Hepatic stellate cell (primary cell): ENCODE measurements at regions not wholly inside any gene's neighbourhood (a gene's known extent, or its start where the extent isn't known, plus 50 kb on each side); places are given as distances from the start of the nearest gene placed in this dataset.
"Not testable (repeated sequence)": the region's sequence is repeated elsewhere in the genome, so short reads cannot be mapped to it uniquely, and the experiment has no call there.

Source experiments
- DNase-seq: peaks from one replicate; pipeline ENCODE4 v3.0.0; 2011; ENCODE audit warnings: low spot score

GRCh38 chr6:25181923-25182322 is 97.3 kb upstream of the CARMIL1 start:
- no peak for DNase-seq

- DNase-seq, result no peak
These were observed 92.3 kb upstream of the CARMIL1 start for GRCh38 chr6:25186919-25187318.

DNA sequence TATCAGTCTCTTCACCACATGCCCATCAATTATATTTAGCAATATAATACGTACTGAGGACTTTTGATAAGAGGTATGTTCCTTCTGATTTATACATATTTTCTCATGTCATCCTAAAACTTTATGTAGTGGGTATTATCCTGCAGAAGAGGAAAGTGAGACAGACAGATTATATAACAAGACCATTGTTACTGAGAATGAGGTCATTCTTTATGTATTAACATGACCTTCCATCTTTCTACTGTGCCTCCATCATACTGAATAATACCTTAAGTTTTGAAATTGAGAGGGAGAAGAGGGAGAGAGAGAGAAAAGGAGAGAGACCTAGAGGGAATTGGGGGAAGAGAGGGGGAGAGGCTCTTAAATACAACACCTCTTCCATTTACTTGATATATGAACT is 90.9 kb upstream of the CARMIL1 start:
- DNase-seq, result no peak

DNA sequence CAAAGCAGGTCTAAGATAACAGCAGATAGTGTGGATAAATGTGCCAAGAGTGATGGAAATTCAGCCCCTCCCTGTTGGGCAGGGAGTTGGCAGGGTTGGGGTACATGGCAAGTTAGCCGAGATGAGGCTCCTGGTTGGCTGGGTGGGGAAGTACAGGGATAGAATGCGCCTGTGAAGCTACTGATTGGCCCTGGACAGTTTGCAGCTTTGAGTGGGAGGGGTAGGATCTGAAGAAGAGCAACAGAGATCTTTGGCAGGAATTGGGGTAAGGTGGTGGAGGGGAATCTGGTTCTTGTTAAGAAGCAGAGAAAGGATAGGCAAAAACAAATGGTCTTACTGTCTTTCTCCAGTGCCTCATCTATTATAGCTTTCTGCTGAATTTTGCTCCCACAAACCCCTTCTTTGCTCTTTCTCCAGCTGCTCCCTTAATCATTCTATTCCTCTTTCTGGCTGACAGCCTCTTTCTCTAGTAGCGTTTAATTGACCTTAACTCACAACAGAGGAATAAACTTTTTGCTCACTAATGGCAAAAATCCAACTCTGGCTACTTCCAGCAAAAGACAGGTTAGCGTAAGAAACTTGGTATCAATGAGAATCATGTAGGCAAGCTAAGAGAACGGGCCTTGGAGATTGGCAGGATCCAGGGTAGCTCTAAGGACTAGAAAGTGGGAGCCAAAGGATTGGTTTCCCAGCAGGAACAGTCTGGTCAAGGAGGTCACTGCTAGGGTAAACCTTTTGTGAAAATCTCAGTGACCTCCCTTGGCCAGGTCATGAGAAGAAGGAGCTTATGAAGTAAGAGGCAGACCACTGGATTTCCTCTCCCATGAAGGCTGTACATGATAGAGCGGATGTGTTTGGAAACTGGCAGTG is 86.3 kb upstream of the CARMIL1 start:
- DNase-seq, result no peak

DNA sequence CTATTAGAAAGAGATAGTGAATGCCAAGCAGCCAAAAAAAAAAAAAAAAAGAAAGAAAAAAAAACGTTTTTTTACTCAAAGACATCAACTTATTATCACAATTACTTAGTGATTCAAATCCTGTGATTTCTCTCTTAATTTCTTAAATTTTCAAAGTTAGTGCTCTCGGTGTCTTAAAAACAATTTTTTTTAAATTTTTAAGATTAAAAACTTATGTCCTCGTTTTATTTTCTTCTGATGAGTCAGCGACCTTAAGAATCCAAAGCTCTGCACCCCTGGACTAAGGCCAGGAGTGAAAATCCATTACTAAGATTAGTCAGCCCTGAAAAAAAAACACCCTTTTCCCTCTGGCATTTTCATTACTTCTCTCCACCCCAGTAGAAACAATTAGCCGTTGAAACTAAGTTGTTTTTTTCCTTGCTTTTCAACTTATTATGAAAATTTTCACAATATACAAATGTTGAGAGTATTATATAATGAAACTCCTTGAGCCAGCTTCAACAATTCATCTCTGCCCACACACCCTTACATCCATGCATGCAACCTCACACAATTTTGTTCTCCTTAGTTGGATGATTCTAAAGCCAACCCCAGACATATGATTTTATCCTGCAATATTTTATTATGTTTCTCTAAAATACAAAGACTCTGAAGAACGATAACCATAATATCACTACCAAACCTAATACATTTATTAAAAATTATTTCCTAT is 85.6 kb upstream of the CARMIL1 start:
- no peak for DNase-seq

GRCh38 chr6:25194172-25194678 is 84.9 kb upstream of the CARMIL1 start:
- DNase-seq, result no peak

GRCh38 chr6:25196464-25196863 is 82.7 kb upstream of the CARMIL1 start:
- DNase-seq, result no peak

DNA sequence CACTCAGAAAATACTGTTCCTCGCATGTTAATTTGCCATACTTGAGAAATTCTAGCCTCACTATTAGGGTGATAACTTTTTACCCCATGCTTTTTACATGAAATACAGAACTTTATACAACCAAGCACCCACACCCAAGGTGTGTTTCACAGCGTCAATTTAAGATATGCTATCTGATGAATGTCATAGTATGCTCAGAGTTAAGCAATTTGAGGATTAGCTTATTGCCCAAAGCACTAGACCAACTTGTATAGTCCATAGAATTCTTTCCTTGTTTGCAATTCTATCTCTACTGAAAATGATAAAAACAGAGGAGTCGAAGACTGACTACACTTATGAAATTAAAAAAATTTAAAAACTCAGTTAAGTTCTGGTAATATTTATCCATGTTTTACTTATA is 82.1 kb upstream of the CARMIL1 start:
- DNase-seq, result no peak

DNA sequence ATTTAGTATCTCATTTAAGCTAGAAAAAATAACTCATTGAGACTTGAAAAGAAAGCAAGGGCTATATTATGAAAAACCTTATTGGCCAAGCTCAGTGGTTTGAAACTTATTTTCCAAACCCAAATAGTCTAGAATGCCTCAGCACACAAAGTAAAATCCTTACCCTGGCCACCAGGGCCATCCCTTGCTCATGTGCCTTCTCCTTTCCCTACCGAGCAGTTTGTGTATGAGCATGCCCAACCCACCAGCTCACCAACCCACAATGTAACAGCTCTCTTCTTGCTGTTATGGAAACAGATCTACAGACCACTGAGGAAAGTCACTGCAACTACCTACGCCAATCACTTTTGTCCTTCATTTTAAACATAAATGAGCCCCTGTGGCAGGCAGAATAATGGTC is 79.6 kb upstream of the CARMIL1 start:
- DNase-seq, result no peak

DNA sequence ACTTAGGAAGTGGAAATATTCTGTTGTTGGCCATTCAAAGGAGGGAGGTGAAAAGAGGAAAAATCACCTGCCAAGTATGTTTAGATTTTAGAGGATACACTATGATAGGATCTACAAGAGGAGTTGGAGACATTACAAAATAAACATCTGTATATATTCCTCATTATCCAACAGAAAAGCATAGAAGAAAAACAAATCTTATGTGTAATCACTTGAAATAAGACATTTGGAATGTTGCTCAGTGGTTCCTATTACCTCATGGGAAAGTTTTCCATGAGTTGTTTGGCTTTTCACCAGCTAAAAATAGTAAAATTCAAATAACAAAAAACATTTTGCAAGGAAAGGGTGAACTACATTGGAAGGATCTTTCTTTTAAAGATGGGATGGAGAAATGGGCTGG is 76.7 kb upstream of the CARMIL1 start:
- DNase-seq, result peak; percentile 57

- no peak for DNase-seq
These were observed 73.5 kb upstream of the CARMIL1 start for GRCh38 chr6:25205629-25206028.

GRCh38 chr6:25207453-25208155 is 71.6 kb upstream of the CARMIL1 start:
- not testable (repeated sequence) for DNase-seq

- no peak for DNase-seq
These were observed 63.3 kb upstream of the CARMIL1 start for GRCh38 chr6:25215881-25216280.

DNA sequence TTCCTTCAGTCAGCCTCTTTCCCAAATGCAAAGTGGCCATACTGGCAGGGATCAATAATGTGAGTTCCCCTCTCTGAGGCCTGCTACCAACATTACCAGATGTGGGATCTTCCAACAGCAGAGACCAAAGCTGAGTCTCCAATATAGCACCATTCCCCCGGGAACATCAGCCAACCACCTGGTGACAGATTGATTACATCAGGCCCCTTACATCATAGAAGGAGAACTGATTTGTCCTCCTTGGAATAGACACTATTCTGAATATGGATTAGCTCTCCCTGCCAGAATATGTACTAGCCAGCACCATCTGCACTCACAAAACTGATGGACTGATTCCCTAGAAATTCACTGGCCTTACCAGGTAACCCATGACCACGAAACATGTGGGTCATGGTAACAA is 61.9 kb upstream of the CARMIL1 start:
- DNase-seq, result no peak

GRCh38 chr6:25217829-25218228 is 61.3 kb upstream of the CARMIL1 start:
- no peak for DNase-seq

DNA sequence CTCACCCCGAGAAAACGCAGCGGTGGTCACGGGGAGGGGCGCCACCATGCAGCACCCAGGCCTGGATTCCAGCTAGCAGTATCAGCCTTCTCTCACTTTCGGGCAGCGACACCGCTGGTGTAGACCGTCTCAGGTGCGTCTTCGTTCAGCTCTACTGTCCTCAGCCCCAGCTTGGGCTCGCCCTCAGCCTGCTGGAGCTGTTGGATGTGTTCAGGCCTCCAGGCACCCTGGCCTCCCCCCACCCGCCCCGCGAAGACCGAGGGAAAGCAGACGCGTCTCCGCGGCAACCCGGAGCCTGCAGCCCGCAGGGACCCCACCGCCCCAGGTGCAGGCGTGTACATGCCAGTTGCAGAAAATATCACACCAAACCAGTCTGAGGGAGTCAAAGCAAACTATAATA is 60.8 kb upstream of the CARMIL1 start:
- DNase-seq, result no peak

- DNase-seq, result no peak
These were observed 59.8 kb upstream of the CARMIL1 start for GRCh38 chr6:25219216-25219916.

- no peak for DNase-seq
These were observed 59.3 kb upstream of the CARMIL1 start for GRCh38 chr6:25219917-25220278.

DNA sequence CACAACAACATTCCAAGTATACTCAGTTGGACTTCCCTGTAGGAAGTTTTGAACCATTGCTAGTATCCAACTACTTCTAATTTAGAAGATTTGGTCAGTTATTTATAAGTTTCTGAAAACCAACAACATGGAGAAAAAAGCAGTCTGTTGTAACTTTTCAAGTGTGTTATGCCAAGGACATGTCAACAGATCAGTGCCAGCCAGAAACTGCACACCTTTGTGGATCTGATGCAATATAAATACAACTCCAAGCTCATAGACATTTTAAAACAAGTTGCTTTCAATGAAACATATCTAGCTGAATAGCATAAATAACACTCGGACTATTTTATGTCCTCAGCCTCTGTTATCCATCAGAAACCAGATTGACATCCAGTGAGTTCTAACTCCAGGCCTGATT is 58.3 kb upstream of the CARMIL1 start:
- no peak for DNase-seq

DNA sequence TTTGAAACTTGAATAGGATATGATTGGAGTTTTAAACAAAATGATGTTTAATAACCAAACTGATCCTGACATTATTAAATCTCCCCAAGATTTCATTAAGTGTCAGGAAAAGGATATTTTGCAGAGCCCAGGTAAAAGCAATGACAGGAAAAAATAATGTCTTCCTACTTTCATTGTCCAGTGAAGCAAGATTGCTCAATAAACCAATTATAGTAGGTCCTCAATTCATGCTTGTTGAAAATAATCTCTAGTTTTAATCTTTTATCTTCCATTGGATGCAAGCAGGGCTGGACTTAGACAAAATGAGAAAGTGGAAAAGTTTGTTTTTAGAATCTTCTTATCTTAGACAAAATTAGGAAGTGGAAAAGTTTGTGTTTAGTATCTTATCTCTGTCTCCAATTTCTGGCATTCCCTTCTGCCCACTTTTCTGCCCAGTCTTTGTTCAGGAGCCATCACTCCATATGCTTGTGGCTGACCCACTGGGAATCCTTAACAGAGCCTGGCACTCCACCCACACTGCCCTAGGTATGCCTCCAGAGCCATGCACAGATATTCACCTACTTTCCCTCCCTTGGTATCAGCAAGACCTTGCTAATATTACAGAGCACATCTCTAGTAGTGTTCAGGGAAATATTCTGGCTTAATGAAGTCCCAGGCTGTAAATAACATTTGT is 57.0 kb upstream of the CARMIL1 start:
- DNase-seq, result no peak

- peak; percentile 51 for DNase-seq
These were observed 55.6 kb upstream of the CARMIL1 start for GRCh38 chr6:25223490-25223991.
